NCI-H1417 (cell line): ENCODE measurements at regions not wholly inside any gene's neighbourhood (a gene's known extent, or its start where the extent isn't known, plus 50 kb on each side); places are given as distances from the start of the nearest gene placed in this dataset.

Experiments used
- DNase-seq, 3 experiments: peaks; one replicate each; lab custom pipeline; 2025; lab: John Stamatoyannopoulos, UW

- DNase-seq = no peak
Observed at GRCh38 chr3:30221619-30222018, 384.8 kb upstream of the TGFBR2 start.

- DNase-seq = no peak
Observed at GRCh38 chr3:30222441-30222840, 384.0 kb upstream of the TGFBR2 start.

GRCh38 chr3:30225021-30225420, 381.4 kb upstream of the TGFBR2 start:
- DNase-seq = no peak

GRCh38 chr3:30226601-30227151, 379.7 kb upstream of the TGFBR2 start:
- DNase-seq = no peak

- no peak for DNase-seq
Observed at GRCh38 chr3:30227571-30228301, 378.7 kb upstream of the TGFBR2 start.

GRCh38 chr3:30228302-30228631, 378.1 kb upstream of the TGFBR2 start:
- no peak for DNase-seq

GRCh38 chr3:30231277-30232141, 374.9 kb upstream of the TGFBR2 start:
- DNase-seq = no peak

GRCh38 chr3:30232142-30232541, 374.3 kb upstream of the TGFBR2 start:
- DNase-seq = no peak

GRCh38 chr3:30233913-30234646, 372.3 kb upstream of the TGFBR2 start:
- DNase-seq = no peak

- no peak for DNase-seq
Observed at GRCh38 chr3:30236011-30236410, 370.4 kb upstream of the TGFBR2 start.

- DNase-seq = no peak
Observed at GRCh38 chr3:30241721-30242120, 364.7 kb upstream of the TGFBR2 start.

GRCh38 chr3:30245858-30246622, 360.4 kb upstream of the TGFBR2 start:
- DNase-seq = peak in 2 of 3 experiments; percentile 13 to 62

- no peak for DNase-seq
Observed at GRCh38 chr3:30248423-30248822, 358.0 kb upstream of the TGFBR2 start.

- DNase-seq = no peak
Observed at GRCh38 chr3:30252474-30252873, 353.9 kb upstream of the TGFBR2 start.

- peak in 1 of 3 experiments; percentile 4 for DNase-seq
Observed at GRCh38 chr3:30253832-30254231, 352.6 kb upstream of the TGFBR2 start.

GRCh38 chr3:30256474-30256873, 349.9 kb upstream of the TGFBR2 start:
- DNase-seq = no peak

GRCh38 chr3:30258426-30259392, 347.7 kb upstream of the TGFBR2 start:
- DNase-seq = peak; percentile 66 to 94 (median 85)

GRCh38 chr3:30259730-30260129, 346.7 kb upstream of the TGFBR2 start:
- DNase-seq = peak in 1 of 3 experiments; percentile 45

- DNase-seq = no peak
Observed at GRCh38 chr3:30260762-30261161, 345.6 kb upstream of the TGFBR2 start.

GRCh38 chr3:30263238-30263924, 343.0 kb upstream of the TGFBR2 start:
- no peak for DNase-seq
